ENCODE measurements at regions not wholly inside any gene's neighbourhood (a gene's known extent, or its start where the extent isn't known, plus 50 kb on each side); places are given as distances from the start of the nearest gene placed in this dataset.

- H3K27ac ChIP-seq (ENCODE audit: low read length): no peak overlapping the region
- TF ChIP-seq EZH2 (IDR thresholded peaks at IDR 0.05; ENCODE audit: borderline replicate concordance, low read depth, low read length, severe bottlenecking) (no peak), CTCF (IDR thresholded peaks at IDR 0.05; ENCODE audit: borderline replicate concordance, extremely low read depth, low read length, poor library complexity, severe bottlenecking) (no peak)
- H3K4me1 ChIP-seq (ENCODE audit: insufficient read depth, low read length): peaks cover 11% of the 10 kb centered on the region
- DNase-seq (no peak), ATAC-seq (ENCODE audit: insufficient read depth, low read depth) (no peak)
- no peaks in the 10 kb centered on the region for H3K36me3 ChIP-seq (ENCODE audit: insufficient read depth, low read length)
- H3K9me3 ChIP-seq (ENCODE audit: insufficient read depth, low read length, severe bottlenecking): peaks cover 13% of the 10 kb centered on the region
- H3K4me3 ChIP-seq (ENCODE audit: low read depth in 1 of 2, low read length in 2 of 2): no peak overlapping the region
- no peak overlapping the region for H2AFZ ChIP-seq (ENCODE audit: low read depth, low read length)
- H3K4me2 ChIP-seq (ENCODE audit: insufficient read depth, low read length): no peak overlapping the region
- H3K27me3 ChIP-seq (ENCODE audit: insufficient read depth, low read length, poor library complexity): no peaks in the 10 kb centered on the region
- no peaks in the 10 kb centered on the region for H4K20me1 ChIP-seq (ENCODE audit: insufficient read depth, low read length)
- H3K9ac ChIP-seq (ENCODE audit: low read depth, low read length): no peak overlapping the region
- no peaks in the 10 kb centered on the region for H3K79me2 ChIP-seq (ENCODE audit: insufficient read depth, low read length)
Observed at GRCh38 chr15:81914734-81915256, 131.0 kb downstream of the MEX3B start.

- Histone ChIP-seq H3K27me3 (ENCODE audit: insufficient read depth, low read length, poor library complexity) (no peaks in the 10 kb centered on the region), H3K79me2 (ENCODE audit: insufficient read depth, low read length) (no peaks in the 10 kb centered on the region), H3K36me3 (ENCODE audit: insufficient read depth, low read length) (no peaks in the 10 kb centered on the region), H3K9me3 (ENCODE audit: insufficient read depth, low read length, severe bottlenecking) (peaks cover 10% of the 10 kb centered on the region), H3K4me2 (ENCODE audit: insufficient read depth, low read length) (no peak overlapping the region), H3K4me3 (ENCODE audit: low read depth in 1 of 2, low read length in 2 of 2) (no peak overlapping the region), H3K9ac (ENCODE audit: low read depth, low read length) (no peak overlapping the region), H3K27ac (ENCODE audit: low read length) (no peak overlapping the region), H4K20me1 (ENCODE audit: insufficient read depth, low read length) (no peaks in the 10 kb centered on the region), H2AFZ (ENCODE audit: low read depth, low read length) (no peak overlapping the region), H3K4me1 (ENCODE audit: insufficient read depth, low read length) (peaks cover 16% of the 10 kb centered on the region)
- DNase-seq: no peak
- no peak for TF ChIP-seq EZH2 (IDR thresholded peaks at IDR 0.05; ENCODE audit: borderline replicate concordance, low read depth, low read length, severe bottlenecking)
- TF ChIP-seq CTCF (IDR thresholded peaks at IDR 0.05; ENCODE audit: borderline replicate concordance, extremely low read depth, low read length, poor library complexity, severe bottlenecking): no peak
- ATAC-seq (ENCODE audit: insufficient read depth, low read depth): no peak
Observed at GRCh38 chr15:81914333-81914732, 131.5 kb downstream of the MEX3B start.

- H3K4me1 ChIP-seq (ENCODE audit: insufficient read depth, low read length): peaks cover 18% of the 10 kb centered on the region
- DNase-seq: no peak
- H2AFZ ChIP-seq (ENCODE audit: low read depth, low read length): no peak overlapping the region
Observed at GRCh38 chr15:81911022-81911971, 134.5 kb downstream of the MEX3B start.

More at GRCh38 chr15:81911022-81911971, 134.5 kb downstream of the MEX3B start:
- H3K4me2 ChIP-seq (ENCODE audit: insufficient read depth, low read length): no peak overlapping the region
- TF ChIP-seq CTCF (IDR thresholded peaks at IDR 0.05; ENCODE audit: borderline replicate concordance, extremely low read depth, low read length, poor library complexity, severe bottlenecking) (no peak), EZH2 (IDR thresholded peaks at IDR 0.05; ENCODE audit: borderline replicate concordance, low read depth, low read length, severe bottlenecking) (no peak)
- no peak overlapping the region for H3K9ac ChIP-seq (ENCODE audit: low read depth, low read length)
- H3K36me3 ChIP-seq (ENCODE audit: insufficient read depth, low read length): no peaks in the 10 kb centered on the region
- no peak overlapping the region for H3K4me3 ChIP-seq (ENCODE audit: low read depth in 1 of 2, low read length in 2 of 2)
- no peaks in the 10 kb centered on the region for H3K9me3 ChIP-seq (ENCODE audit: insufficient read depth, low read length, severe bottlenecking)
- no peaks in the 10 kb centered on the region for H3K79me2 ChIP-seq (ENCODE audit: insufficient read depth, low read length)
- H4K20me1 ChIP-seq (ENCODE audit: insufficient read depth, low read length): no peaks in the 10 kb centered on the region
- H3K27ac ChIP-seq (ENCODE audit: low read length): no peak overlapping the region
- no peak for ATAC-seq (ENCODE audit: insufficient read depth, low read depth)
- H3K27me3 ChIP-seq (ENCODE audit: insufficient read depth, low read length, poor library complexity): no peaks in the 10 kb centered on the region

Data from DND-41 (cell line).